ENCODE measurements at regions not wholly inside any gene's neighbourhood (a gene's known extent, or its start where the extent isn't known, plus 50 kb on each side); places are given as distances from the start of the nearest gene placed in this dataset.

GRCh38 chr5:171672556-171672955 lies 113.1 kb upstream of the SMIM23 start:
- no peaks in the 10 kb centered on the region for H3K36me3 ChIP-seq (ENCODE audit: control insufficient read depth in 2 of 3, insufficient read depth in 3 of 3, low read length in 3 of 3)
- no peak for FAIRE-seq

GRCh38 chr5:171673328-171673727 lies 112.3 kb upstream of the SMIM23 start:
- TF ChIP-seq CTCF (IDR thresholded peaks at IDR 0.05; ENCODE audit: borderline replicate concordance, extremely low read depth, insufficient read depth): no peak
- no peaks in the 10 kb centered on the region for H3K27me3 ChIP-seq (ENCODE audit: control insufficient read depth, insufficient read depth, low read length)
- no peak overlapping the region for H3K4me3 ChIP-seq (ENCODE audit: low read length in 3 of 3)
- intact Hi-C loops (cut with DNase I): no loop called here
- DNase-seq (no peak), FAIRE-seq (no peak)
- no peaks in the 10 kb centered on the region for H3K36me3 ChIP-seq (ENCODE audit: control insufficient read depth in 2 of 3, insufficient read depth in 3 of 3, low read length in 3 of 3)
- H3K4me1 ChIP-seq (ENCODE audit: control insufficient read depth in 2 of 3, insufficient read depth in 2 of 3, low read depth in 1 of 3, low read length in 3 of 3): no peaks in the 10 kb centered on the region
- no peak overlapping the region for H3K9ac ChIP-seq (ENCODE audit: low read length in 3 of 3)
- H3K9me3 ChIP-seq (ENCODE audit: control insufficient read depth in 2 of 3, insufficient read depth in 1 of 3, low read length in 3 of 3): no peaks in the 10 kb centered on the region
- H3K27ac ChIP-seq (ENCODE audit: low read depth in 2 of 2, low read length in 2 of 2): no peak overlapping the region

More at GRCh38 chr5:171672556-171672955, 113.1 kb upstream of the SMIM23 start:
- DNase-seq: no peak
- H3K27ac ChIP-seq (ENCODE audit: low read depth in 2 of 2, low read length in 2 of 2): no peak overlapping the region
- H3K9me3 ChIP-seq (ENCODE audit: control insufficient read depth in 2 of 3, insufficient read depth in 1 of 3, low read length in 3 of 3): no peaks in the 10 kb centered on the region
- no peak overlapping the region for H3K4me3 ChIP-seq (ENCODE audit: low read length in 3 of 3)
- H3K27me3 ChIP-seq (ENCODE audit: control insufficient read depth, insufficient read depth, low read length): no peaks in the 10 kb centered on the region
- H3K4me1 ChIP-seq (ENCODE audit: control insufficient read depth in 2 of 3, insufficient read depth in 2 of 3, low read depth in 1 of 3, low read length in 3 of 3): no peaks in the 10 kb centered on the region
- intact Hi-C loops (cut with DNase I): no loop called here
- no peak for TF ChIP-seq CTCF (IDR thresholded peaks at IDR 0.05; ENCODE audit: borderline replicate concordance, extremely low read depth, insufficient read depth)
- H3K9ac ChIP-seq (ENCODE audit: low read length in 3 of 3): no peak overlapping the region

GRCh38 chr5:171673840-171674239 lies 111.8 kb upstream of the SMIM23 start:
- Histone ChIP-seq H3K27ac (ENCODE audit: low read depth in 2 of 2, low read length in 2 of 2) (no peak overlapping the region), H3K27me3 (ENCODE audit: control insufficient read depth, insufficient read depth, low read length) (no peaks in the 10 kb centered on the region), H3K36me3 (ENCODE audit: control insufficient read depth in 2 of 3, insufficient read depth in 3 of 3, low read length in 3 of 3) (no peaks in the 10 kb centered on the region), H3K4me1 (ENCODE audit: control insufficient read depth in 2 of 3, insufficient read depth in 2 of 3, low read depth in 1 of 3, low read length in 3 of 3) (no peaks in the 10 kb centered on the region), H3K9ac (ENCODE audit: low read length in 3 of 3) (no peak overlapping the region), H3K4me3 (ENCODE audit: low read length in 3 of 3) (no peak overlapping the region), H3K9me3 (ENCODE audit: control insufficient read depth in 2 of 3, insufficient read depth in 1 of 3, low read length in 3 of 3) (no peaks in the 10 kb centered on the region)
- intact Hi-C loops (cut with DNase I): no loop called here
- FAIRE-seq: no peak
- TF ChIP-seq CTCF (IDR thresholded peaks at IDR 0.05; ENCODE audit: borderline replicate concordance, extremely low read depth, insufficient read depth): no peak
- DNase-seq: no peak

- no peak for DNase-seq
- no peak for TF ChIP-seq CTCF (IDR thresholded peaks at IDR 0.05; ENCODE audit: borderline replicate concordance, extremely low read depth, insufficient read depth)
- no peak for FAIRE-seq
- no peaks in the 10 kb centered on the region for H3K36me3 ChIP-seq (ENCODE audit: control insufficient read depth in 2 of 3, insufficient read depth in 3 of 3, low read length in 3 of 3)
- intact Hi-C loops (cut with DNase I): no loop called here
- no peak overlapping the region for H3K4me3 ChIP-seq (ENCODE audit: low read length in 3 of 3)
- no peaks in the 10 kb centered on the region for H3K27me3 ChIP-seq (ENCODE audit: control insufficient read depth, insufficient read depth, low read length)
- H3K9ac ChIP-seq (ENCODE audit: low read length in 3 of 3): no peak overlapping the region
- no peak overlapping the region for H3K27ac ChIP-seq (ENCODE audit: low read depth in 2 of 2, low read length in 2 of 2)
- no peaks in the 10 kb centered on the region for H3K9me3 ChIP-seq (ENCODE audit: control insufficient read depth in 2 of 3, insufficient read depth in 1 of 3, low read length in 3 of 3)
- H3K4me1 ChIP-seq (ENCODE audit: control insufficient read depth in 2 of 3, insufficient read depth in 2 of 3, low read depth in 1 of 3, low read length in 3 of 3): no peaks in the 10 kb centered on the region
Measured at GRCh38 chr5:171675511-171675910, 110.1 kb upstream of the SMIM23 start.
